H1 (cell line): ENCODE measurements at regions not wholly inside any gene's neighbourhood (a gene's known extent, or its start where the extent isn't known, plus 50 kb on each side); places are given as distances from the start of the nearest gene placed in this dataset.

Experiments
- CTCF ChIA-PET: fragments of 300-600 bp; sonication (Branson Sonifier 250); formaldehyde crosslinking; loops from one replicate; lab custom pipeline; 2021; ENCODE audit not compliant: partially characterized antibody; lab: Charles Lee
- POLR2A ChIA-PET: fragments of 300-600 bp; sonication (Branson Sonifier 250); formaldehyde crosslinking; loops from one replicate; lab custom pipeline; 2021; ENCODE audit warnings: inconsistent platforms; ENCODE audit not compliant: partially characterized antibody; lab: Charles Lee
- DNase-seq, 2 experiments: peaks; one replicate each; pipeline versions ENCODE4 v3.0.0 to v3.0.0-alpha.2; 2010 to 2022; ENCODE audit warnings: low spot score in 2 of 2, low read depth in 1 of 2, mixed read lengths in 1 of 2
- FAIRE-seq: peaks from 2 replicates; lab custom pipeline; 2011; peaks lifted over from hg19 to GRCh38; lab: Jason Lieb, UNC
- H2AFZ ChIP-seq: 2 replicates; pipeline ENCODE4 v1.8.1; 2012; ENCODE audit warnings: low read length, inconsistent platforms
- H2AK5ac ChIP-seq: 2 replicates; pipeline ENCODE4 v1.6.1; 2013; ENCODE audit warnings: low read depth, low read length
- H2BK120ac ChIP-seq: replicated peaks from 2 replicates; pipeline ENCODE3; 2013; ENCODE audit warnings: low read depth, low read length, inconsistent platforms
- H2BK12ac ChIP-seq: 2 replicates; pipeline ENCODE4 v1.6.1; 2013; ENCODE audit warnings: low read depth, low read length
- H2BK15ac ChIP-seq: 2 replicates; pipeline ENCODE4 v1.6.1; 2013; ENCODE audit warnings: low read length
- H2BK20ac ChIP-seq: 2 replicates; pipeline ENCODE4 v1.6.1; 2013; ENCODE audit warnings: low read length
- H2BK5ac ChIP-seq: 2 replicates; pipeline ENCODE4 v1.6.1; 2013; ENCODE audit warnings: low read depth, low read length
- H3K14ac ChIP-seq: 2 replicates; pipeline ENCODE4 v1.6.1; 2013; ENCODE audit warnings: inconsistent platforms; ENCODE audit not compliant: insufficient read length
- H3K18ac ChIP-seq: 2 replicates; pipeline ENCODE4 v1.6.1; 2013; ENCODE audit warnings: low read length; ENCODE audit errors: extremely low read depth
- H3K23ac ChIP-seq: 2 replicates; pipeline ENCODE4 v1.6.1; 2013; ENCODE audit warnings: inconsistent platforms; ENCODE audit not compliant: insufficient read length
- H3K23me2 ChIP-seq: 2 replicates; pipeline ENCODE4 v1.6.1; 2013; ENCODE audit warnings: low read depth, low read length
- H3K27ac ChIP-seq: 2 replicates; pipeline ENCODE4 v1.6.1; 2011; ENCODE audit warnings: low read depth, low read length, inconsistent platforms
- H3K27me3 ChIP-seq, 4 experiments: replicated peaks in 1 of 4; 1 replicate in 1 of 4; 2 replicates in 3 of 4; pipeline versions ENCODE4 v1.6.1 to v1.8.1; 2011 to 2013; ENCODE audit warnings: low read length in 3 of 4, mild to moderate bottlenecking in 3 of 4, inconsistent platforms in 2 of 4, mixed read lengths in 2 of 4, moderate library complexity in 1 of 4; ENCODE audit not compliant: control insufficient read depth in 3 of 4, insufficient read depth in 3 of 4; ENCODE audit errors: extremely low read depth in 1 of 4
- H3K36me3 ChIP-seq, 4 experiments: 2 replicates each; pipeline versions ENCODE4 v1.6.1 to v1.8.1; 2011 to 2013; ENCODE audit warnings: mild to moderate bottlenecking in 4 of 4, low read length in 3 of 4, moderate library complexity in 2 of 4, control low read depth in 1 of 4, inconsistent platforms in 1 of 4; ENCODE audit not compliant: insufficient read depth in 4 of 4, control insufficient read depth in 2 of 4
- H3K4ac ChIP-seq: replicated peaks from 2 replicates; pipeline ENCODE3; 2013; ENCODE audit warnings: low read length, low read depth, mixed read lengths, inconsistent platforms; ENCODE audit not compliant: insufficient read length
- H3K4me1 ChIP-seq, 4 experiments: replicated peaks in 1 of 4; 1 replicate in 1 of 4; 2 replicates in 3 of 4; pipeline versions ENCODE4 v1.6.1 to v1.8.1; 2011 to 2013; ENCODE audit warnings: low read length in 3 of 4, inconsistent platforms in 2 of 4, mixed read lengths in 1 of 4; ENCODE audit not compliant: insufficient read depth in 4 of 4, control insufficient read depth in 3 of 4
- H3K4me2 ChIP-seq, 2 experiments: 2 replicates each; pipeline versions ENCODE4 v1.6.1 to v1.8.1; 2011 to 2013; ENCODE audit warnings: low read depth in 2 of 2, low read length in 2 of 2, control low read depth in 1 of 2, inconsistent platforms in 1 of 2, mild to moderate bottlenecking in 1 of 2; ENCODE audit not compliant: insufficient read depth in 1 of 2
- H3K4me3 ChIP-seq, 4 experiments: fragments of 200-600, 300-600 bp in 1 of 4; sonication (generic), shearing (Covaris generic), sonication (Bioruptor Twin) in 1 of 4; 2 replicates each; pipeline versions ENCODE4 v1.5.1 to v1.8.1; 2011 to 2016; ENCODE audit warnings: low read length in 4 of 4, low read depth in 3 of 4, control low read depth in 2 of 4, inconsistent platforms in 2 of 4, mild to moderate bottlenecking in 2 of 4, mixed read lengths in 1 of 4, moderate library complexity in 1 of 4; ENCODE audit not compliant: insufficient read depth in 2 of 4; ENCODE audit errors: extremely low read depth in 1 of 4
- H3K56ac ChIP-seq: replicated peaks from 2 replicates; pipeline ENCODE3; 2013; ENCODE audit warnings: low read depth, mild to moderate bottlenecking, mixed read lengths, low read length, inconsistent platforms; ENCODE audit not compliant: insufficient read length
- H3K79me1 ChIP-seq: 2 replicates; pipeline ENCODE4 v1.6.1; 2013; ENCODE audit warnings: low read depth, low read length, control low read depth
- H3K79me2 ChIP-seq, 2 experiments: 2 replicates each; pipeline versions ENCODE4 v1.6.1 to v1.8.1; 2012 to 2013; ENCODE audit warnings: low read length in 2 of 2, mild to moderate bottlenecking in 2 of 2, inconsistent platforms in 1 of 2; ENCODE audit not compliant: insufficient read depth in 2 of 2, control insufficient read depth in 1 of 2
- H3K9ac ChIP-seq, 4 experiments: replicated peaks in 1 of 4; 1 replicate in 1 of 4; 2 replicates in 3 of 4; pipeline versions ENCODE4 v1.6.1 to v1.8.1; 2011 to 2013; ENCODE audit warnings: low read depth in 3 of 4, low read length in 3 of 4, control low read depth in 2 of 4, mild to moderate bottlenecking in 2 of 4, moderate library complexity in 2 of 4, inconsistent platforms in 1 of 4; ENCODE audit errors: extremely low read depth in 1 of 4
- H3K9me3 ChIP-seq, 2 experiments: 2 replicates each; pipeline versions ENCODE4 v1.6.1 to v1.8.1; 2012 to 2013; ENCODE audit warnings: mild to moderate bottlenecking in 2 of 2, moderate library complexity in 2 of 2, control low read depth in 1 of 2, inconsistent platforms in 1 of 2, low read depth in 1 of 2, low read length in 1 of 2, mixed read lengths in 1 of 2; ENCODE audit not compliant: insufficient read depth in 2 of 2
- H4K20me1 ChIP-seq, 2 experiments: replicated peaks in 1 of 2; 2 replicates each; pipeline versions ENCODE3 to v1.8.1; 2011 to 2013; ENCODE audit warnings: inconsistent platforms in 2 of 2, low read length in 2 of 2, mild to moderate bottlenecking in 1 of 2; ENCODE audit not compliant: insufficient read depth in 2 of 2, control insufficient read depth in 1 of 2
- H4K5ac ChIP-seq: 2 replicates; pipeline ENCODE4 v1.6.1; 2013; ENCODE audit warnings: low read length, low read depth, mixed read lengths, inconsistent platforms; ENCODE audit not compliant: insufficient read length
- H4K8ac ChIP-seq: 2 replicates; pipeline ENCODE4 v1.8.0; 2013; ENCODE audit warnings: mild to moderate bottlenecking, moderate library complexity, low read length, inconsistent platforms; ENCODE audit not compliant: insufficient read depth; ENCODE audit errors: extremely low read depth
- H4K91ac ChIP-seq: replicated peaks from 2 replicates; pipeline ENCODE3; 2013; ENCODE audit warnings: low read length, mixed read lengths, inconsistent platforms; ENCODE audit not compliant: insufficient read length
- BRCA1 ChIP-seq: IDR thresholded peaks from 2 replicates; pipeline ENCODE4 v1.6.1; 2012; ENCODE audit warnings: low read depth, low read length, improper control_type of control experiment
- KDM1A ChIP-seq: fragments of 200-600, 300-600 bp; sonication (generic); IDR thresholded peaks from 2 replicates; pipeline ENCODE4 v1.7.1; 2016; ENCODE audit warnings: mild to moderate bottlenecking, low read length, borderline replicate concordance
- RFX5 ChIP-seq: IDR thresholded peaks from 2 replicates; pipeline ENCODE4 v1.6.1; 2011; ENCODE audit warnings: low read depth, low read length, improper control_type of control experiment, borderline replicate concordance
- WGBS, 2 experiments: shearing (Covaris generic) in 1 of 2; methylation state at CpG; one replicate each; pipeline versions ENCODE4 v1.1.6 to v1.1.7; 2013 to 2015; ENCODE audit warnings: low lambda C conversion rate in 2 of 2, mixed read lengths in 2 of 2, inconsistent platforms in 1 of 2, low coverage in 1 of 2, missing lambda C conversion rate in 1 of 2; ENCODE audit not compliant: insufficient replicate concordance in 2 of 2, insufficient coverage in 1 of 2, insufficient read length in 1 of 2; ENCODE audit errors: extremely low coverage in 1 of 2, missing lambda C conversion rate in 1 of 2; 5-methylcytosine and 5-hydroxymethylcytosine counted together

DNA sequence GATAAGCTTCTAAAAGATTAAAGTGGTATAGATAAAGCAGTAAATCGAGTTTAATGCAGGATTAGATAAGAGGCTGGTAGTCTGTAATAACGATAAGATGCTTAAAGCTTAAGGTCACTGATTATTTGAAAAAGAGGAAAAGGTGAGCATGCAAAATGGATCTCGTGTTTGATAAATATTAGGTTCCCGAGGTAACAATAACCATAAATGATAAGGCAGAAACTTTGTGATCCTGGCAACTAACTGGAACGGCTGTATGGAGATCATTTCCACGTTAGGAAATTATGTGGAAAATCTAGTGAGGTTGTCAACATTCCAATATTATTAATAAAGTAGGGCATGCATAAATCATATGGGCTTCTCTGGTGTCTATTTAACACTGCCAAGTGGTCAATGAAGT lies 255.5 kb downstream of the EFCAB11 start:
- no peak for TF ChIP-seq BRCA1
- TF ChIP-seq RFX5, result no peak
- no peak for TF ChIP-seq KDM1A
- Histone ChIP-seq H3K56ac (no peak overlapping the region), H2BK5ac (no peak overlapping the region), H3K4me2 (no peak overlapping the region), H3K4ac (no peak overlapping the region), H4K8ac (no peak overlapping the region), H3K9me3 (peaks cover 0 to 13% of the 10 kb centered on the region in 2 experiments; a peak in 2 of 4 replicates), H4K20me1 (no peaks in the 10 kb centered on the region), H3K23ac (no peak overlapping the region), H4K5ac (no peak overlapping the region), H3K4me3 (no peak overlapping the region), H2BK120ac (no peak overlapping the region), H3K27me3 (peaks cover 1 to 14% (median 13%) of the 10 kb centered on the region in 4 experiments), H3K23me2 (peaks cover 7% of the 10 kb centered on the region; the same call in 1 of the 2 replicates), H3K4me1 (peaks cover 3 to 11% (median 5%) of the 10 kb centered on the region in 4 experiments; a peak in 3 of 7 replicates), H3K79me2 (no peaks in the 10 kb centered on the region), H2BK20ac (no peak overlapping the region), H3K79me1 (no peaks in the 10 kb centered on the region), H3K14ac (no peak overlapping the region), H3K36me3 (no peaks in the 10 kb centered on the region), H2AFZ (no peak overlapping the region), H3K18ac (no peak overlapping the region), H4K91ac (no peak overlapping the region), H2AK5ac (no peak overlapping the region), H2BK15ac (no peak overlapping the region), H3K9ac (no peak overlapping the region), H2BK12ac (no peak overlapping the region), H3K27ac (no peak overlapping the region)
- DNase-seq (no peak), FAIRE-seq (no peak)
- ChIA-PET CTCF (interaction anchor here (1.2 kb wide), 1 partner anchor 659 kb away, joined by 3 read pairs; no protein-coding TSS in a partner anchor), POLR2A (interaction anchor here (0.8 kb wide), 1 partner anchor 11 kb away, joined by 3 read pairs; no protein-coding TSS in a partner anchor)
- 97% methylated on average over 6 of the region's 6 CpGs; no CpG with 5 or more reads in 1 of the 2 experiments for WGBS, 2 experiments
